ENCODE measurements at regions not wholly inside any gene's neighbourhood (a gene's known extent, or its start where the extent isn't known, plus 50 kb on each side); places are given as distances from the start of the nearest gene placed in this dataset.

GRCh38 chr2:133828913-133829312 lies 260.6 kb upstream of the NCKAP5 start:
- H3K27me3 ChIP-seq, result no peaks in the 10 kb centered on the region
- no peak overlapping the region for H3K4me3 ChIP-seq (replicated peaks in 1 of 3)
- no peak for DNase-seq
- no peak for TF ChIP-seq POLR2A (IDR thresholded peaks at IDR 0.05)
- TF ChIP-seq CTCF (IDR thresholded peaks at IDR 0.05), result no peak
- H3K36me3 ChIP-seq, result no peaks in the 10 kb centered on the region
- WGBS, 2 donors, result 57 to 63% methylated on average over 2 of the region's 2 CpGs
- H3K9me3 ChIP-seq, result no peaks in the 10 kb centered on the region
- no peak overlapping the region for H3K27ac ChIP-seq
- no peaks in the 10 kb centered on the region for H3K4me1 ChIP-seq
- intact Hi-C loops (cut with DNase I), result no loop called here

GRCh38 chr2:133829450-133830020 lies 261.3 kb upstream of the NCKAP5 start:
- H3K27ac ChIP-seq, result no peak overlapping the region
- no peak for TF ChIP-seq CTCF (IDR thresholded peaks at IDR 0.05)
- no peak for TF ChIP-seq POLR2A (IDR thresholded peaks at IDR 0.05)
- no peak overlapping the region for H3K4me3 ChIP-seq (replicated peaks in 1 of 3)
- no peaks in the 10 kb centered on the region for H3K36me3 ChIP-seq
- intact Hi-C loops (cut with DNase I), result no loop called here
- H3K4me1 ChIP-seq, result no peaks in the 10 kb centered on the region
- no peak for DNase-seq
- no peaks in the 10 kb centered on the region for H3K27me3 ChIP-seq
- no peaks in the 10 kb centered on the region for H3K9me3 ChIP-seq
- 58 to 61% methylated on average over 3 of the region's 3 CpGs for WGBS, 2 donors

GRCh38 chr2:133833746-133834145 lies 265.5 kb upstream of the NCKAP5 start:
- H3K27me3 ChIP-seq, result no peaks in the 10 kb centered on the region
- 80 to 92% methylated on average over 1 of the region's 1 CpG for WGBS, 2 donors
- H3K4me1 ChIP-seq, result no peaks in the 10 kb centered on the region
- intact Hi-C loops (cut with DNase I), result no loop called here
- H3K4me3 ChIP-seq (replicated peaks in 1 of 3), result no peak overlapping the region
- no peaks in the 10 kb centered on the region for H3K36me3 ChIP-seq
- H3K27ac ChIP-seq, result no peak overlapping the region
- DNase-seq, result no peak
- TF ChIP-seq CTCF (IDR thresholded peaks at IDR 0.05) (no peak), POLR2A (IDR thresholded peaks at IDR 0.05) (no peak)
- H3K9me3 ChIP-seq, result no peaks in the 10 kb centered on the region

DNA sequence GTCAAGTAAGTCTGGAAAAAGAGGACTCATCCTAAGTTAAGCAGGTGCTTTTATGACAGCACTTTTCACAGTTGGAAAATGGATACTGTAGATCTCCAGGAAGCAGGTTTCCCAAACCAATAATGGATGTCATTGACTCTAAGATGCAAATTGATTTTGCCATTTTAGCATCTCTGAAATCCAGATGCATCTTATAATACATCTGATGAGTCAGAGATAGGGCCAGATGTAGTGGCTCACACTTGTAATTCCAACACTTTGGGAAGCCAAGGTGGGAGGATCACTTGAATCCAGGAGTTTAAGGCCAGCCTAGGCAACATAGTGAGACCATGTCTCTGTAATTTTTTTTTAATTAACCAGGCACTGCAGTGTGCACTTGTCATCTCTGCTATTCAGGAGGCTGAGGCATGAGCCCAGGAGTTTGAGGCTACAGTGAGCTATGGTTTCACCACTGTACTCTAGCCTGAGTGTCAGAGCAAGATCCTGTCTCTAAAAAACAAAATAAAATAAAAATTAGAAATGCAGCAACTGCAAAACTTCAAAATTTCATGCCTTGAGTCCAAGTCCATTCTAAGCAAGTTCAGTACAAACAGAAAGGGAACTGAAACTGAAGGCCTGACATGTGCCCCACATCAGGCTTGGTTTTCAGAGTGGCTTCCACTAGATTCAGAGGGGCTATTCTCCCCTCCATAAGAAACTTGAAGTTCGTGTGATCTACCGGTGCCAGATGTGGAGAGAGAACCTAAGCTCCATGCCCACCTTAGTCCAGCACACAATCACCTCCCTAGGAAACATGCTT lies 267.8 kb upstream of the NCKAP5 start:
- WGBS, 2 donors, result 73 to 81% methylated on average over 2 of the region's 2 CpGs
- Histone ChIP-seq H3K4me3 (replicated peaks in 1 of 3) (no peak overlapping the region), H3K27ac (no peak overlapping the region), H3K9me3 (no peaks in the 10 kb centered on the region), H3K27me3 (no peaks in the 10 kb centered on the region), H3K36me3 (no peaks in the 10 kb centered on the region), H3K4me1 (no peaks in the 10 kb centered on the region)
- TF ChIP-seq POLR2A (IDR thresholded peaks at IDR 0.05), result no peak
- no peak for TF ChIP-seq CTCF (IDR thresholded peaks at IDR 0.05)
- no peak for DNase-seq
- intact Hi-C loops (cut with DNase I), result no loop called here

GRCh38 chr2:133836691-133837345 lies 268.6 kb upstream of the NCKAP5 start:
- no peaks in the 10 kb centered on the region for H3K36me3 ChIP-seq
- H3K9me3 ChIP-seq, result no peaks in the 10 kb centered on the region
- no peaks in the 10 kb centered on the region for H3K27me3 ChIP-seq
- WGBS, 2 donors, result 88 to 91% methylated on average over 11 of the region's 11 CpGs
- intact Hi-C loops (cut with DNase I), result no loop called here
- no peak overlapping the region for H3K27ac ChIP-seq
- H3K4me1 ChIP-seq, result no peaks in the 10 kb centered on the region
- no peak for DNase-seq
- no peak overlapping the region for H3K4me3 ChIP-seq (replicated peaks in 1 of 3)
- TF ChIP-seq CTCF (IDR thresholded peaks at IDR 0.05) (no peak), POLR2A (IDR thresholded peaks at IDR 0.05) (no peak)
